HTR-8/SVneo (cell line): ENCODE measurements at regions not wholly inside any gene's neighbourhood (a gene's known extent, or its start where the extent isn't known, plus 50 kb on each side); places are given as distances from the start of the nearest gene placed in this dataset.

Experiments
- DNase-seq: peaks from one replicate; pipeline ENCODE4 v3.0.0; 2011; ENCODE audit warnings: low spot score, mixed read lengths; ENCODE audit not compliant: insufficient read length
- FAIRE-seq: peaks from 2 replicates; lab custom pipeline; 2011; peaks lifted over from hg19 to GRCh38; lab: Jason Lieb, UNC

GRCh38 chr18:74023220-74023619, 124.4 kb downstream of the FBXO15 start:
- FAIRE-seq = no peak
- no peak for DNase-seq

GRCh38 chr18:74019864-74020263, 127.8 kb downstream of the FBXO15 start:
- DNase-seq (no peak), FAIRE-seq (no peak)

DNA sequence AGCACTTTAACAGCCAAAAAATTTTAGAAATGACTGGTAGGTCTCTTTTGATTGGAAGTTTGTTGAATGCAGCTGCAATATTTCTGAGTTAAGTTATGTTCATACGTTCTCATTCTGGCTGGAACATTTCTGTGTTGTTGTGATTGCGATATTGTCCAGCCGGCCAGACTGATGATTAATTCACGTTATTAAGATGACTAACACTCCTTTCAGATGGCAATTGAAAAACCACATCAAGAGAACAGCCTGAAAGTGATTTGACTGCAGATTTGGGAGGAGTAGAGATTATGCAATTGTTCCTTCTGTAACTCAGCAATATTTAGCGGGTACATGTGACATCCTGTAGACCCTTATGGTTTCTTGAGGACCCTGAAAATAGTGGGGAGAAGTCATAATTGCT, 133.7 kb downstream of the FBXO15 start:
- DNase-seq (no peak), FAIRE-seq (no peak)

- DNase-seq (no peak), FAIRE-seq (no peak)
These were observed 134.5 kb downstream of the FBXO15 start for GRCh38 chr18:74012954-74013630.

DNA sequence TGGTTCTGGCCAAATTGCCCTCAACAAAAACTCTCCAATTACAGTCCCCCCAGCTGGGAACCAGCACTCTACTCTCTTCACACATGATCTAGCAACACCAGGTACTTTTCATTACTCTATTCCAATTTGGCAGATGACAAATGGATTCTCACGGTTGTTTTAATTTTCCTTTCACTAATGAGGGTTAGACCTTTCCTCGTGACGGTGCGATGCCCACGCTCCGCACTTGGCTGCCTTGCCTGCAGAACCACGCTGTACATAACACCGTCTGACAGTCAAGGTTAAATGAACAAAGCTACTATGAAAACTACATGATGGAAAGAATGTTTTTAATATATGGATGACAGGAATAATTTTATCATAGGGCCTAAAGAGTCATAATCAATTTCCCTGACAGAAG, 141.5 kb downstream of the FBXO15 start:
- DNase-seq (no peak), FAIRE-seq (no peak)

DNA sequence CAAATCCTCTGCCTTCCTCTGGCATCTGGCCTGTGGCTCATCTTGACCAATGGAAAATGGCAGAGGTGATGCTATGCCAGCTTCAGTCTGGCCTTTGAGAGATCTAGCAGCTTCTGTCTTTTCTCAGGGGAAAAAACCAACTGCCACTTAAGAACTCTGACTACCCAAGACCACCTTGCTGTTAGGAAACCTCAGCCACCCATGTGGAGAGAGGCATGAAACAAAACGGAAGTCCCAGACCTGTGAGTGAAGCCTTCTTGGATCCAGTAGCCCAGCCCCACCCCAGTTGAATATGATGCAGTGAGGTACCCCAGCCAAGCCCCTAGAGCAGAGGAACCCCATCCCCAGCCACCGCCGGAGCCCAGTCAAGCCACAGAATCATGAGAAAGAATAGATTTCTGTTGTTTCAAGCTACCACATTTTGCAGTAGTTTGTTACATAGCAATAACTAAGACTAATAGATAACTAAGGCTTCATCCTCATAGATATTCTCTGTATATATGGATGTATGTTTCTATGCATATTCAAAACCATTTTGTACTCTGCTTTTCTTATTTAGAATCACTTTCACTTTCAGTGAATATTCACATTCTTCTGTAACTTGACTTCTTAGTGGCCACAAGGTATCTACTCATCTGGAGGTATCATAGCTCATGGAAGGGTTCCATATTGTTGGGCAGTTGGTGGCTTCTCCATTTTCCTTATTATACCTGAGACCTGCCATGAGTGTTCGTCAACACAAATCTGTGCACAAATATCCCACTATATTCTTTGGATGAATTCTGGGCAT, 142.1 kb downstream of the FBXO15 start:
- no peak for DNase-seq
- FAIRE-seq = no peak

GRCh38 chr18:73992242-73993022, 155.2 kb downstream of the FBXO15 start:
- DNase-seq = no peak
- no peak for FAIRE-seq

DNA sequence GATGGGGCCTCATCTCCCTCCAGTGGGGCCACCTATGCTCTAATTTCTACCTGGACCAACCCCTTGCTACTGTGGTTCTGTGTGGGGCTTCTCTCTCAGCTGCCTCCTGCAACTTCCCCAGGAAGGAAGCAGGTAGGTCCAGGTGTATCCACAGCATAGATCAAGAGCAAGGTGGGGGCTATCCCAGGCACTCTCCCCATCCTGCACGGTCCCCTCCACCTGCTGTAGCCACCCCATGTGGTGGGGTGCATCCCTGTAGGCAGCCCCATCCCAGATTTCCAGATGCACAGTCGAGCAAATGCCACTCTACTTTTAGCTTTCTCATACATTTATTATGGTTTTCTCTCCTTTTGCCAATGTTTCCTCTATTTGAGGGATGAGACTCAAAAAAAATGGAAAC, 156.1 kb downstream of the FBXO15 start:
- DNase-seq = no peak
- no peak for FAIRE-seq

GRCh38 chr18:73990258-73990657, 157.4 kb downstream of the FBXO15 start:
- DNase-seq (no peak), FAIRE-seq (no peak)

- FAIRE-seq (no peak), DNase-seq (no peak)
These were observed 160.2 kb downstream of the FBXO15 start for GRCh38 chr18:73987247-73987980.

GRCh38 chr18:73986711-73987110, 160.9 kb downstream of the FBXO15 start:
- no peak for FAIRE-seq
- no peak for DNase-seq

DNA sequence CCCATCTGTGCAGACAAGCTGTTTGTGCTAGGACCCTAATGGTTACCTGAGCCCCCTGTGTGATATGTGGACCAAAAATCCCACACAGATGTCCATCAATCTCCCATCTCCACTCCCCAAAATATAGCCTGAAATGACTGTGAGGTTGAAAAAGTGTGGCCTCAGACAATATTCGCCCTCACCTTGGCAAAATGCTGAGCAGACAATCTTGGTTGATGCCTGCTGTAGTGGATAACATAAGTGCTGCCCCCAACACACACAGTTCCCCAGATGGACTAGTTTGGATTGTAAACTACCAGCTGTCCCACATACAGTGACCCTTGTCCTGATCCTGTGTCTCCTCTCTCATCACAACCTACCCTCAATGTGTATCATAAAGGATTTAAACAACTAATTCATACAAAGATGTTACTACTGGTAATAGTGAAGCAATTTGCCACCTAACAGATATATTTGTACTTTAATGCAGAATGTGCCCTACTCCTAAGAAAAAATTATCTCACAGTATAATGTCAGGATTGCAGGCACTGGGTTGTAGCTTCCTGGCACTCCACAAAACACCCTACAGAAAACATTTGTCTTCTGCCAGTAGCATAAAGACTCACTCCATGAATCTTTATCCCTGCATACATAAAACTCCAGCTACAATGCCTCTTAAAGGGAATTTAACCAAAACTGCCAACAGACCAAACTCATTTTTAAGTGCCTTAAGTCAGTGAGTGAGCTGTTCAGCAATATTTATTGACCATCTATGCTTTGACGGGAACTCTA, 161.6 kb downstream of the FBXO15 start:
- FAIRE-seq (no peak), DNase-seq (no peak)

GRCh38 chr18:73983970-73984369, 163.7 kb downstream of the FBXO15 start:
- no peak for DNase-seq
- no peak for FAIRE-seq

- FAIRE-seq (no peak), DNase-seq (no peak)
These were observed 164.1 kb downstream of the FBXO15 start for GRCh38 chr18:73983496-73983895.

DNA sequence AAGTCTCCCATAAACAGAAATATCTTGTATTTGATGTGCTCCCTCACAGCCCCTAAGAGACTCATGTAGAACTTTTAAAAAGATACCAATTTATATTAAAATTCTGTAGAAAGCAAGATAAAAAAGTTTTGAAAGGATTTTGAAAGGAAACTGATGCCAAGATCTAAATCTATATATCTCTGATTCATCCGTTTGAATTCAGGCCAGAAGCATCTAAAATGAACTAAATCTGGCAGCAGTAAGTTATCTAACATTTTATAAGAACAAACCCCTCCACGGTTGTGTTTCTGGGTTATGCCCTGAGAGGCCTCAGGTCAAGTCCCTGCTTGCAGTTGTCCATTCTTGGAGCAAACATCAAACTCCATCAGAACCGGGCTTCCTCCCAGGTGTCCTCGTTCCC, 165.8 kb downstream of the FBXO15 start:
- FAIRE-seq = no peak
- no peak for DNase-seq

- FAIRE-seq (no peak), DNase-seq (peak; percentile 13)
These were observed 167.2 kb downstream of the FBXO15 start for GRCh38 chr18:73980289-73980979.

GRCh38 chr18:73979742-73980141, 167.9 kb downstream of the FBXO15 start:
- no peak for DNase-seq

GRCh38 chr18:73976433-73976832, 171.2 kb downstream of the FBXO15 start:
- no peak for FAIRE-seq
- DNase-seq = no peak

More at GRCh38 chr18:73979742-73980141, 167.9 kb downstream of the FBXO15 start:
- no peak for FAIRE-seq

- FAIRE-seq (no peak), DNase-seq (no peak)
These were observed 172.4 kb downstream of the FBXO15 start for GRCh38 chr18:73975266-73975665.
